ENCODE measurements at regions not wholly inside any gene's neighbourhood (a gene's known extent, or its start where the extent isn't known, plus 50 kb on each side); places are given as distances from the start of the nearest gene placed in this dataset.
A peak's percentile ranks its signal among the peaks of the same experiment; 100 is the strongest.

DNA sequence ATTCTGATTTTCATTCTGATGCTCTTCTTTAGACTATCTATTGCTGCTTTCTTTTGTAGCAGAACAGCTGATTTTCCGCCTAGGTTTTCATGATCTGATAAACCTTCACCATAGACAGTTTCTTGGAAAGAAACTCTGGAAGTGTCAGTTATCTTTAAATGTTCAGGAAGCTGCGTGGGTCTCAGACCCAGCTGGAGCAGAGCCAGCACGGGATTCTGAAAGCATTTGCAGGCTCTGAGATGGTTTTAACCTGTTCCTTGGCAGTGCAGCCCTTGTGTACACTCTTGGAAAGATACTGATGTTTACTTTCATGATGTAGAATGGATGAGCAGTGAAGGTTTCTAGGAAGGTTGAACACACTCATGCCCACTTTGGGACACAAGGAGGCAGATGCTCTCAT is 178.0 kb upstream of the DMRT1 start:
- H3K4me3 ChIP-seq, result no peak overlapping the region
- no peaks in the 10 kb centered on the region for H3K4me1 ChIP-seq
- H3K9me3 ChIP-seq, result no peaks in the 10 kb centered on the region
- TF ChIP-seq POLR2AphosphoS5 (IDR thresholded peaks at IDR 0.05; ENCODE audit: insufficient read depth in 1 of 2, low read depth in 1 of 2), result no peak
- TF ChIP-seq POLR2A (IDR thresholded peaks at IDR 0.05), result no peak
- no peak for TF ChIP-seq CTCF (IDR thresholded peaks at IDR 0.05)
- no peak for DNase-seq (ENCODE audit: extremely low spot score in 2 of 2)
- no peaks in the 10 kb centered on the region for H3K36me3 ChIP-seq
- H3K27me3 ChIP-seq, result no peaks in the 10 kb centered on the region
- intact Hi-C loops (cut with DNase I), result no loop called here
- H3K27ac ChIP-seq, result no peak overlapping the region

GRCh38 chr9:665296-665695 is 176.2 kb upstream of the DMRT1 start:
- Histone ChIP-seq H3K27ac (no peak overlapping the region), H3K9me3 (no peaks in the 10 kb centered on the region), H3K4me1 (no peaks in the 10 kb centered on the region), H3K4me3 (no peak overlapping the region), H3K27me3 (no peaks in the 10 kb centered on the region), H3K36me3 (no peaks in the 10 kb centered on the region)
- intact Hi-C loops (cut with DNase I), result no loop called here
- no peak for DNase-seq (ENCODE audit: extremely low spot score in 2 of 2)
- TF ChIP-seq POLR2A (IDR thresholded peaks at IDR 0.05) (no peak), POLR2AphosphoS5 (IDR thresholded peaks at IDR 0.05; ENCODE audit: insufficient read depth in 1 of 2, low read depth in 1 of 2) (no peak), CTCF (IDR thresholded peaks at IDR 0.05) (no peak)

GRCh38 chr9:671997-672396 is 169.5 kb upstream of the DMRT1 start:
- H3K36me3 ChIP-seq, result no peaks in the 10 kb centered on the region
- peaks cover 48% of the 10 kb centered on the region for H3K4me1 ChIP-seq
- no peaks in the 10 kb centered on the region for H3K27me3 ChIP-seq
- DNase-seq (ENCODE audit: extremely low spot score in 2 of 2), result no peak
- intact Hi-C loops (cut with DNase I), result no loop called here
- no peak overlapping the region for H3K27ac ChIP-seq
- no peaks in the 10 kb centered on the region for H3K9me3 ChIP-seq
- no peak overlapping the region for H3K4me3 ChIP-seq
- TF ChIP-seq POLR2AphosphoS5 (IDR thresholded peaks at IDR 0.05; ENCODE audit: insufficient read depth in 1 of 2, low read depth in 1 of 2) (no peak), CTCF (IDR thresholded peaks at IDR 0.05) (no peak), POLR2A (IDR thresholded peaks at IDR 0.05) (no peak)

- intact Hi-C loops (cut with DNase I), result no loop called here
- DNase-seq (ENCODE audit: extremely low spot score in 2 of 2), result no peak
- H3K36me3 ChIP-seq, result no peaks in the 10 kb centered on the region
- no peak overlapping the region for H3K4me3 ChIP-seq
- TF ChIP-seq POLR2A (IDR thresholded peaks at IDR 0.05), result no peak
- no peak for TF ChIP-seq POLR2AphosphoS5 (IDR thresholded peaks at IDR 0.05; ENCODE audit: insufficient read depth in 1 of 2, low read depth in 1 of 2)
- no peak for TF ChIP-seq CTCF (IDR thresholded peaks at IDR 0.05)
- no peaks in the 10 kb centered on the region for H3K27me3 ChIP-seq
- H3K9me3 ChIP-seq, result no peaks in the 10 kb centered on the region
- H3K27ac ChIP-seq, result peak overlapping the region; percentile 66
- H3K4me1 ChIP-seq, result peaks cover 54% of the 10 kb centered on the region
Measured at GRCh38 chr9:672851-673250, 168.6 kb upstream of the DMRT1 start.

GRCh38 chr9:673264-673965 is 168.1 kb upstream of the DMRT1 start:
- Histone ChIP-seq H3K4me1 (peaks cover 60% of the 10 kb centered on the region), H3K27ac (peak overlapping the region; percentile 66), H3K27me3 (no peaks in the 10 kb centered on the region), H3K4me3 (no peak overlapping the region), H3K36me3 (no peaks in the 10 kb centered on the region), H3K9me3 (no peaks in the 10 kb centered on the region)
- intact Hi-C loops (cut with DNase I), result no loop called here
- peak in 1 of 2 donors; percentile 52 for TF ChIP-seq POLR2AphosphoS5 (IDR thresholded peaks at IDR 0.05; ENCODE audit: insufficient read depth in 1 of 2, low read depth in 1 of 2)
- no peak for TF ChIP-seq CTCF (IDR thresholded peaks at IDR 0.05)
- no peak for DNase-seq (ENCODE audit: extremely low spot score in 2 of 2)
